Fibroblast of mammary gland (primary cell): ENCODE measurements at regions not wholly inside any gene's neighbourhood (a gene's known extent, or its start where the extent isn't known, plus 50 kb on each side); places are given as distances from the start of the nearest gene placed in this dataset.

Experiments
- DNase-seq: peaks from one replicate; pipeline ENCODE4 v3.0.0-alpha.2; 2010; ENCODE audit warnings: low read depth
- H3K4me3 ChIP-seq: 2 replicates; pipeline ENCODE4 v1.5.1; 2011; ENCODE audit warnings: low read depth, mild to moderate bottlenecking, low read length, moderate library complexity; ENCODE audit not compliant: control insufficient read depth
- TF ChIP-seq, protein P1 (sequence below): conservative IDR thresholded peaks from 2 replicates; pipeline ENCODE4 v1.5.1; 2011; ENCODE audit warnings: low read depth, low read length, inconsistent platforms; ENCODE audit not compliant: control insufficient read depth, insufficient read depth

- H3K4me3 ChIP-seq, result no peak overlapping the region
- TF ChIP-seq, protein P1, sequence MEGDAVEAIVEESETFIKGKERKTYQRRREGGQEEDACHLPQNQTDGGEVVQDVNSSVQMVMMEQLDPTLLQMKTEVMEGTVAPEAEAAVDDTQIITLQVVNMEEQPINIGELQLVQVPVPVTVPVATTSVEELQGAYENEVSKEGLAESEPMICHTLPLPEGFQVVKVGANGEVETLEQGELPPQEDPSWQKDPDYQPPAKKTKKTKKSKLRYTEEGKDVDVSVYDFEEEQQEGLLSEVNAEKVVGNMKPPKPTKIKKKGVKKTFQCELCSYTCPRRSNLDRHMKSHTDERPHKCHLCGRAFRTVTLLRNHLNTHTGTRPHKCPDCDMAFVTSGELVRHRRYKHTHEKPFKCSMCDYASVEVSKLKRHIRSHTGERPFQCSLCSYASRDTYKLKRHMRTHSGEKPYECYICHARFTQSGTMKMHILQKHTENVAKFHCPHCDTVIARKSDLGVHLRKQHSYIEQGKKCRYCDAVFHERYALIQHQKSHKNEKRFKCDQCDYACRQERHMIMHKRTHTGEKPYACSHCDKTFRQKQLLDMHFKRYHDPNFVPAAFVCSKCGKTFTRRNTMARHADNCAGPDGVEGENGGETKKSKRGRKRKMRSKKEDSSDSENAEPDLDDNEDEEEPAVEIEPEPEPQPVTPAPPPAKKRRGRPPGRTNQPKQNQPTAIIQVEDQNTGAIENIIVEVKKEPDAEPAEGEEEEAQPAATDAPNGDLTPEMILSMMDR, result no peak
- no peak for DNase-seq
These were observed 426.5 kb downstream of the RPS24 start for GRCh38 chr10:78460204-78460603.

DNA sequence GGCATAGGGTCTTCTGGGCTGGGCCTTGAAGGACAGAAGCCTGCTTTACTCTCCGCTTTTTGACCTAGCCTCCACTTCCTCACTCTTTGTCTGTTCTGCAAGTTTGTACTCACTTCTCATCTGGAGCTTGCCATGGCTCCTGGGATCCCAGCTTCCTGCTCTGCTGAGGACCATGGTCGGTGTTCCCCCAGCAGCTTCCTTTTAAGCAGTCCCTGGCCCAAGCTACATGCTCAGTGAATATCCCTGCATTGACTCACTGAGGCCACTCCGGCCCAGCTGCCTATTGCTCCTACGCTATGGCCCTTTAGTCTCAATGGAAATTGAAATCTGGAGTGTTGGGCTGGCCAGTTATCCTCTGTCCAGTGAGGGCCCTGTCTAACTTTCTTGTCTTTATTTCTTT, 427.7 kb downstream of the RPS24 start:
- TF ChIP-seq, protein P1, result no peak
- no peak for DNase-seq
- no peak overlapping the region for H3K4me3 ChIP-seq

DNA sequence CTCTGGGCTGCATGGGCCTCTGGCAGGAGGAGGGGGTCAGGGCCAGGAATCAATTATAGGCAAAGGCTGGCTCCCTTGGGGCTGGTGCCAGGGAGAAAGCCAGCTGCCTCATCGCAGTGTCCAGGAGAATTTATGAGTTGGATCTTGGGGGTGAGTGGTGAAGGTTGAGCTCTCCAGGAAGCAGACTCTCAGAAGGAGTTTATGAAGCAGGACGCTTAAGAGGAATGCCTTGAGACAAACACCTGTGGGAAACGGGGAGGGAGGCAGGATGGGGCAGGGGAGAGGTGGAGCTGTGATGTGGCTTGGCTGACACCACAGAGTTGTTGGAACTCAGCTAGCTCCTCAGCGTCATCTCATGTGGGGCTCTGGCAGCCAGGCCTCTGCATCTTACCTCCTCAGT, 428.5 kb downstream of the RPS24 start:
- DNase-seq, result no peak
- no peak overlapping the region for H3K4me3 ChIP-seq
- TF ChIP-seq, protein P1, result no peak

- peak; percentile 15 for DNase-seq
- TF ChIP-seq, protein P1, result no peak
- H3K4me3 ChIP-seq, result no peak overlapping the region
These were observed 429.1 kb downstream of the RPS24 start for GRCh38 chr10:78462726-78463228.

DNA sequence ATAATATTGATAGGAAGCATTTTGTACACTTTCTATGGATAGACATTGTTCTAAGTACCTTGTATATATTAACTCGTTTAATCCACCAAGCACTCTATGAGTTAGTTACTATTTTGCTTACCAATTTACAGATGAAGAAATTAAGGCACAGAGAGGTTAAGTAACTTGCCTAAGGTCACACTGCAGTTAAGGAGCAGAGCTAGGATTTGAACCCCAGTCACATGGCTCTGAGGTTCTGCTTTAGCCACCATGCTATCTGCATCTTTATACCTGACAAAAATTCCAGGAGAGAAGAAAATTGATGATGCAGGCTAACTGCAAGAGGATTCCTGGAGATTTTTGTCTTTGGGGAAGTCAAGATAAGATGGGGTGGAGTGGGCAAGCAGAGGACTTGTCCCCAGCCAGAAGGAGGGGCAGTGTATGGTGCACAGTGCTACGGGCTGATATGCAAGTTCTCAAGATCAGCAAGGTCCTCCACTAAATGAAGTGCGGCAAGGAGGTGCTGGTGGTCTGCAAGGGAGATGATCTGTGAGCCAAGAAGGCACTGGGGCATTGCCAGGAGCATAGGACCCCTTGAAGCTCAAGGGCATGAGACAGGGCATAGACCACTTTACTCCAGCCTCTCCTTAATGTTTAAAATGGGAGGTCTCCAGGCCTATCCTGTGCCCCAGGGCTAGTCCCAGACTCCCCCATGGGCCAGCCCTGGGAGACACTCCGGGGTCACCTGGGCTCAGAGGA, 430.6 kb downstream of the RPS24 start:
- TF ChIP-seq, protein P1, result no peak
- no peak for DNase-seq
- no peak overlapping the region for H3K4me3 ChIP-seq

DNA sequence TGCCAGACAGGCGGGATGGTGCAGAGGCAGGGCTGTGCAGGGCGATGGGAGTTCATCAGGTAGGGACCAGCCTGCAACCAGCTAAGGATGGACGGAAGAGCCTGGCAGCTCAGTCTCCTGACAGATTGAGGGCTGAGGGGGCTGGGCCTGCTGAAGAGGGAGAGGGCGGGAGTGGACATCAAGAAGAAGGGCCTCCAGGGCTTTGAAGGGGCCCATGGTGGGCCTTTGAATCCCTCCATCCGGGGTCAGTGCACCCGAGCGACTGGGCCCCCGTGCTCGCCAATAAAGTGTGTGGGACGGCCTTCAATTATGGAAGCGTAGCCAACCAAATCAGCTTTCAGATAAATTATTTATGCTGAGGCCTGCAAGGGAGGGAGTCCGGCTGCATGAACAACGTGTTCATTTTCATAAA, 431.2 kb downstream of the RPS24 start:
- TF ChIP-seq, protein P1, result no peak
- DNase-seq, result no peak
- H3K4me3 ChIP-seq, result no peak overlapping the region
